Panc1 (cell line): ENCODE measurements at regions not wholly inside any gene's neighbourhood (a gene's known extent, or its start where the extent isn't known, plus 50 kb on each side); places are given as distances from the start of the nearest gene placed in this dataset.

Experiments used
- POLR2AphosphoS5 ChIP-seq: IDR thresholded peaks from 2 replicates; pipeline ENCODE4 v1.6.1; 2012; ENCODE audit warnings: mild to moderate bottlenecking, low read depth, low read length, moderate library complexity
- SIN3A ChIP-seq: IDR thresholded peaks from 2 replicates; pipeline ENCODE4 v1.6.1; 2012; ENCODE audit warnings: low read depth, mild to moderate bottlenecking, low read length, moderate library complexity, borderline replicate concordance; ENCODE audit not compliant: insufficient read depth
- TCF7L2 ChIP-seq: IDR thresholded peaks from 2 replicates; pipeline ENCODE4 v1.6.1; 2011; ENCODE audit warnings: mild to moderate bottlenecking, low read depth, low read length, inconsistent platforms
- TF ChIP-seq, protein P1 (sequence below): fragments of 450-650 bp; IDR thresholded peaks from 2 replicates; pipeline ENCODE4 v1.5.1; 2017; ENCODE audit warnings: mild to moderate bottlenecking
- TF ChIP-seq, protein P2 (sequence below), 2 experiments: IDR thresholded peaks; 2 replicates each; pipeline ENCODE4 v1.6.1; 2011 to 2012; ENCODE audit warnings: low read depth in 2 of 2, control low read depth in 1 of 2, low read length in 1 of 2, mild to moderate bottlenecking in 1 of 2, moderate library complexity in 1 of 2; ENCODE audit not compliant: insufficient read depth in 1 of 2

DNA sequence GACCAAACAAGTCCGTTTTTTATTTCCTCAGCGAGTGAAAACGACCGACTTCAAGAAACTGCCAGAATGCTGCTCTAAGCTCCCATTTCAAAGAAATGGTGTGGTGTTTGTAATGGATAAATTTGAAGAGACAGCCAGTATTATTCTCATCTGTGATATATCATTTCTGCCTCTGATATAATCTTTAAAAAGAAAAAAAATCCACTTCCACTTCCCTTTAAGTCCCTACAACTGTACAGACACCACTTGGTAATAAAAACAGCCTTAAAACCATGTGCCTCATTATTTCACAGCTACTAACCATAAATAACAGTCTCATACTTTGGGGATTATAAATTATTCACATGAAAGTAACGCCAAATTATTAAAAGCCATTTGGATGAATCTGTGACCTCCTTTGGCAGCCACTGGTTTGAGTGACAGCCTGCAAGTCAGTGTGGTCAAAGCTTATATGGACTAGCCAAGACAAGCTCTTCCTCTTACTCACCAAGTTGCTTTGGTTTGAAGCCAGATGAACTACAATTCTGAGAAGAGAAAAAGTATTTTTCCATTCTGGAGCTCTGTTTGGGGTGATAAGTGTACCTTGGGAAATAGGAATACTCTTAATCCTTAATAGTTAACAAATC lies 168.0 kb downstream of the SHOX2 start:
- TF ChIP-seq POLR2AphosphoS5 (no peak), SIN3A (no peak), TCF7L2 (no peak)
- TF ChIP-seq, protein P1, sequence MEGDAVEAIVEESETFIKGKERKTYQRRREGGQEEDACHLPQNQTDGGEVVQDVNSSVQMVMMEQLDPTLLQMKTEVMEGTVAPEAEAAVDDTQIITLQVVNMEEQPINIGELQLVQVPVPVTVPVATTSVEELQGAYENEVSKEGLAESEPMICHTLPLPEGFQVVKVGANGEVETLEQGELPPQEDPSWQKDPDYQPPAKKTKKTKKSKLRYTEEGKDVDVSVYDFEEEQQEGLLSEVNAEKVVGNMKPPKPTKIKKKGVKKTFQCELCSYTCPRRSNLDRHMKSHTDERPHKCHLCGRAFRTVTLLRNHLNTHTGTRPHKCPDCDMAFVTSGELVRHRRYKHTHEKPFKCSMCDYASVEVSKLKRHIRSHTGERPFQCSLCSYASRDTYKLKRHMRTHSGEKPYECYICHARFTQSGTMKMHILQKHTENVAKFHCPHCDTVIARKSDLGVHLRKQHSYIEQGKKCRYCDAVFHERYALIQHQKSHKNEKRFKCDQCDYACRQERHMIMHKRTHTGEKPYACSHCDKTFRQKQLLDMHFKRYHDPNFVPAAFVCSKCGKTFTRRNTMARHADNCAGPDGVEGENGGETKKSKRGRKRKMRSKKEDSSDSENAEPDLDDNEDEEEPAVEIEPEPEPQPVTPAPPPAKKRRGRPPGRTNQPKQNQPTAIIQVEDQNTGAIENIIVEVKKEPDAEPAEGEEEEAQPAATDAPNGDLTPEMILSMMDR, result no peak
- TF ChIP-seq, protein P2, sequence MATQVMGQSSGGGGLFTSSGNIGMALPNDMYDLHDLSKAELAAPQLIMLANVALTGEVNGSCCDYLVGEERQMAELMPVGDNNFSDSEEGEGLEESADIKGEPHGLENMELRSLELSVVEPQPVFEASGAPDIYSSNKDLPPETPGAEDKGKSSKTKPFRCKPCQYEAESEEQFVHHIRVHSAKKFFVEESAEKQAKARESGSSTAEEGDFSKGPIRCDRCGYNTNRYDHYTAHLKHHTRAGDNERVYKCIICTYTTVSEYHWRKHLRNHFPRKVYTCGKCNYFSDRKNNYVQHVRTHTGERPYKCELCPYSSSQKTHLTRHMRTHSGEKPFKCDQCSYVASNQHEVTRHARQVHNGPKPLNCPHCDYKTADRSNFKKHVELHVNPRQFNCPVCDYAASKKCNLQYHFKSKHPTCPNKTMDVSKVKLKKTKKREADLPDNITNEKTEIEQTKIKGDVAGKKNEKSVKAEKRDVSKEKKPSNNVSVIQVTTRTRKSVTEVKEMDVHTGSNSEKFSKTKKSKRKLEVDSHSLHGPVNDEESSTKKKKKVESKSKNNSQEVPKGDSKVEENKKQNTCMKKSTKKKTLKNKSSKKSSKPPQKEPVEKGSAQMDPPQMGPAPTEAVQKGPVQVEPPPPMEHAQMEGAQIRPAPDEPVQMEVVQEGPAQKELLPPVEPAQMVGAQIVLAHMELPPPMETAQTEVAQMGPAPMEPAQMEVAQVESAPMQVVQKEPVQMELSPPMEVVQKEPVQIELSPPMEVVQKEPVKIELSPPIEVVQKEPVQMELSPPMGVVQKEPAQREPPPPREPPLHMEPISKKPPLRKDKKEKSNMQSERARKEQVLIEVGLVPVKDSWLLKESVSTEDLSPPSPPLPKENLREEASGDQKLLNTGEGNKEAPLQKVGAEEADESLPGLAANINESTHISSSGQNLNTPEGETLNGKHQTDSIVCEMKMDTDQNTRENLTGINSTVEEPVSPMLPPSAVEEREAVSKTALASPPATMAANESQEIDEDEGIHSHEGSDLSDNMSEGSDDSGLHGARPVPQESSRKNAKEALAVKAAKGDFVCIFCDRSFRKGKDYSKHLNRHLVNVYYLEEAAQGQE (IDR thresholded peaks at IDR 0.05; ENCODE audit: insufficient read depth in 1 of 2, low read depth in 2 of 2, low read length in 1 of 2), result no peak
